Pulmonary artery endothelial cell (primary cell): ENCODE measurements at regions not wholly inside any gene's neighbourhood (a gene's known extent, or its start where the extent isn't known, plus 50 kb on each side); places are given as distances from the start of the nearest gene placed in this dataset.
"Not testable (repeated sequence)": the region's sequence is repeated elsewhere in the genome, so short reads cannot be mapped to it uniquely, and the experiment has no call there.

Source experiments
- DNase-seq: peaks from one replicate; pipeline ENCODE4 v3.0.0-alpha.2; 2011; ENCODE audit warnings: low read depth, low spot score

- no peak for DNase-seq
Observed at GRCh38 chr18:73007915-73008308, 140.1 kb upstream of the NETO1 start.

DNA sequence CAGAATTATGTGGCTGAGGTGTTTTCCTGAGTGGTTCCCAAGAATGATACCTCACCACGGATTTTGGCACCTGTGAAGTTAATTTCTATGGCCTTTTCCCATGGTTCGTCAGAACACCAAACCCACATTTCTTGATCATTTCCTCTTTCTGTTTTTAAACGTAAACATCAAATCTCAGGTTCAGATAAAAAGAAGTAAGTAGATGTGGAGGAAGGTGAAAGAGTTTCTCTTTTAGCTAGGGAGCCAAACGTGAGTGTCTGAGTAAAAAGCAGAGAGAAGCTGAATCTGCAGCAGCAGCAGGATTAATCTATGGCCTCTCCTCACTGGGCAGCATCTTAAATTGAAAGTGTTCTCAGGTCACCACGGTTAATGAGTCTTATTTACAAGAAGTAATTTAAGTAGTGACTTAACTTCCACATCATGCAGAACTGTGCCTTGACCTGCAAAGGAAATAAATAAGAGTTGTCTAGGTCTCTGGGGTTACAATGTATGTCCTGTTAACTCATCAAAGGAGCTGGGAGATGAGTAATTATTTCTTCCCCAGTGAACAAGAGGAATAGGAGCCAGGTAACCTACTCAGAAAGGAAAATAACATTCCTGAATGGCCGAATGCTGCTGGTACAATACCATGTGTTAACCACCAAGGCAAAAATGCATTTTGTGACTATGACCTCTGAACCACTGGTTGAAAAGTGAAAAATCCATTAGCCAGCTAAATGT, 139.6 kb upstream of the NETO1 start:
- no peak for DNase-seq

DNA sequence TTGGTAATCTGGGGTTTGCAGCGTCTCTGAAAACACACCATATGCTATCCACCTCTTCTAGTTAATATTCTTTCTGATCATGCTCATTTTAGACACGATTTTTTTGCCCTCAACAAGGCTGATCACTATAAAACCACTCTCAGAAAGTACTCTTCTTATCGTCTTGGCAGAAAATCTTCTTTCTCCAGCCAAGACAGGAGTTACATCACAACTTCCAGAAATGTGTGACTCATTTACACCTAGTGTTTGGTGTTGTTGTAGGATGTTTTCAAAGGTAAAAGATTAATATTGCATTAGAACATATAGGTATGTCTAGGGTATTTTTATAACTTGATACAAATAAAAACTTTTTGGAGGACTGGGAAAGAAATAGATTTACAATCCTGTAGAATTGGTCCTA, 138.5 kb upstream of the NETO1 start:
- no peak for DNase-seq

- DNase-seq = no peak
Observed at GRCh38 chr18:73004260-73004659, 136.5 kb upstream of the NETO1 start.

DNA sequence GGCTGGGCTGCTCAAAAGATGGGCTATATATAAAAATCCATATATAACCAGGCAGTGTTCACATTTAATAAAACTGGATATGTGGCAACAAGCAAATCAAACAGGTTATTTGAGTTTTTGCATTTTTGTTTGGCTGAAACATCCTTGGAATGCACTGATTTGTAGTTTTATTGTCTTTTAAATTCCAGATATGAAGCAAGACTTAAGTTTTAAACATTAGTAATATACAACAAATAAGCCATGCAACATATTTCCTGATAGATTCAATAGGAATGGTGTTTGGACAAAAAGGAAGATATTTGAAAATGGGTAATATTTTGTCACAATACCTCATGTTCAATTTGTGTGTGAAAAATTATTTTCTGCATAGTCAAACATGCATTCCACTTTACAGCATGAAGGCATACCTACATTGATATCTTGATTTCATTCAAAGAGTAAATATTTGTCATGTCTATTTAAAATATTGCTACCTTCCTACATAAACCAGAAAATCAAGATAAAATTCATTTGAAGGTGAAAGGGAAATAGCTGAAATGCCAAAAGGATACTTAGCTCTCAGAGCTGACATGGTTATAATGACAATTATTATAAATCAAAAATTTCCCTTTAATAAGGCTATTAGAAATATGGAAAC, 132.3 kb upstream of the NETO1 start:
- DNase-seq = no peak

DNA sequence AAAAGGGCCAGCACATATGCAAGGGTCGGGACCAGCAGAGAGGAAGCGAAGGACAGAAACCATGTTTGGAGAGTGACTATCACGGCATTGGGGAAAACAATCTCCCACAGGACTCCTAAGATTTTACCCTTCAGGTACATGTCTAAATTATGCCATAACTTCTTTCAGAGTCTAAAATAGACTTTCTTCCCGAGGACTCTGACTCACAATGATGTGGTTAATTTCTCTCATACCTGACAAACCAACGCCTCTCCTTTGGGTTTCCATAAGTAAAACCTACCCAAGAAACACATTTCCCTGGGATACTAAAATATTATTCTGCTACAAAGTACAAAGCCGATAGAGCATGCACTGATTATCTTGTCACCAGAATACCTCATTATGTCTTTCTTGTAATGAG, 127.8 kb upstream of the NETO1 start:
- no peak for DNase-seq

GRCh38 chr18:72993250-72993649, 125.5 kb upstream of the NETO1 start:
- no peak for DNase-seq

DNA sequence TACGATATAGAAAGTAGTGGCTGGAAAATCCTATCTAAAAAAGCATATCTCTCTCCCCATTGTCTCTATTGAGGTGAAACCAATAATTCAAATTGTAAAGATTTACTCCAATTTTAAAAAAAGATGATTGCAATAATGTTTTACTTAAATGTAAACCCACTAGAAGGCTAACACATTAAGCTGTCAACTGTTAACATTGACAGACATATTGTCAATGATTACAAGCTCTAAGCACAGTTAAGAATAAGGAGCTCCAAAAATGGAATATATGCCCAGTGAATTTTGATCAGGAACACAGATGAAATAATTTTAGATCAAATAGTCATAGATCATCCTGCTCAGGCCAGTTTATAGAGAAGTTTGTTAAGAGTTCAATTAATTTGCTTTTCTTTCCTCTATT, 123.6 kb upstream of the NETO1 start:
- DNase-seq = no peak

DNA sequence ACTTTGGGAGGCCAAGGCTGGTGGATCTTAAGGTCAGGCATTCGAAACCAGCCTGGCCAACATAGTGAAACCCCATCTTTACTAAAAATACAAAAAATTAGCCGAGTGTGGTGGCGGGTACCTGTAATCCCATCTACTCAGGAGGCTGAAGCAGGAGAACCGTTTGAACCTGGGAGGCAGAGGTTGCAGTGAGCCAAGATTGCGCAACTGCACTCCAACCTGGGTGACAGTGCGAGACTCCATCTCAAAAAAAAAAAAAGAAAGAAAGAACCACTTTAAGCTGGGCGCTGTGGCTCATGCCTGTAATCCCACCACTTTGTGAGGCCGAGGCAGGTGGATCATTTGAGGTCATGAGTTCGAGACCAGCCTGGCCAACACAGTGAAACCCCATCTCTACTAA, 119.8 kb upstream of the NETO1 start:
- DNase-seq = not testable (repeated sequence)

- DNase-seq = no peak
Observed at GRCh38 chr18:72986103-72986502, 118.3 kb upstream of the NETO1 start.

- DNase-seq = no peak
Observed at GRCh38 chr18:72985686-72986085, 117.9 kb upstream of the NETO1 start.

DNA sequence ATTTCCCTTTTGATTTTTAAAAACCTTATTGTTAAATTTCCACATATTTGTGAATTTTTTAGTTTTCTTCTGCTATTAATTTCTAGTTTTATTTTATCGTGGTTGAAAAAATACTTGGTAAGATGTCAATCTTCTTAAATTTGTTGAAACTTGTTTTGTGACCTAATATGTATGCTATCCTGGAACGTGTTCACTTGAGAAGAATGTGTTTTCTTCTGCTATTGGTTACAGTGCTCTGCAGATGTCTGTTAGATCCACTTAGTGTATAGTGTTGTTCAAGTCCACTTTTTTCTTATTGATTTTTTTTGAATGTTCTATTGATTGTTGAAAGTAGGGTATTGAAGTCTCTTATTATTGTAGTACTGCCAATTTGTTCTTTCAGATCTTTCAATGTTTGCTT, 116.5 kb upstream of the NETO1 start:
- DNase-seq = no peak

- no peak for DNase-seq
Observed at GRCh38 chr18:72973841-72974240, 106.1 kb upstream of the NETO1 start.

- DNase-seq = no peak
Observed at GRCh38 chr18:72965616-72966015, 97.8 kb upstream of the NETO1 start.

DNA sequence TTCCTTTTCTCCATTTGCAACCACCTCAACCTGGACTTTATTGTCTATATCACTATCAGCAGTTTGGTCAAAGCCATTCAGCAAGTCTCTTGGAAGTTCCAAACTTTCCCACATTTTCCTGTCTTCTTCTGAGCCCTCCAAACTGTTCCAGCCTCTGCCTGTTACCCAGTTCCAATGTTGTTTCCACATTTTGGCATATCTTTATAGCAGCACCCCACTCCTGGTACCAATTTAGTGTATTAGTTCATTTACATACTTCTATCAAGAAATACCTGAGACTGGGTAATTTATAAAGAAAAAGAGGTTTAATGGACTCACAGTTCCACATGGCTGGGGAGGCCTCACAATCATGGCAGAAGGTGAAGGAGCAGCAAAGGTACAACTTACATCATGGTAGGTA, 90.4 kb upstream of the NETO1 start:
- DNase-seq = not testable (repeated sequence)

- DNase-seq = no peak
Observed at GRCh38 chr18:72948439-72948838, 80.7 kb upstream of the NETO1 start.

GRCh38 chr18:72942766-72943165, 75.0 kb upstream of the NETO1 start:
- no peak for DNase-seq

DNA sequence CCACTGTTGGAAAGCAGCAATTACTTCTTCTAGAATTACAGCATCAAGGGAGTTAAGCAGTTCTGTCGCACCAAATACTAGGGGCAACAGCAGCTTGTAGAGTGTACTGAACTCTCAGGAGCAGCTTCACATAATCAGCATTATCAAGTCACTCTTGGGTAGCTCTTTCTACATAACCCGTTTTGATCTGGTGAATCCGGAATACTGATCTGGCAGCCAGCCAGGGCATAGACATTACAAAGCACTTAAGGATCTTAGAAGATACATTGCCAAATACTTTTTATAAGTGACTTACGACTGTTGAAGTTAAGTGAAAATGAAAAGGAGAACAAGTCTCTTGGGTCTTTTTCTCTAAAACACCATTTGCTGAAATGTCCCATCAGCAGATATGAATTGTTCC, 73.2 kb upstream of the NETO1 start:
- no peak for DNase-seq

DNA sequence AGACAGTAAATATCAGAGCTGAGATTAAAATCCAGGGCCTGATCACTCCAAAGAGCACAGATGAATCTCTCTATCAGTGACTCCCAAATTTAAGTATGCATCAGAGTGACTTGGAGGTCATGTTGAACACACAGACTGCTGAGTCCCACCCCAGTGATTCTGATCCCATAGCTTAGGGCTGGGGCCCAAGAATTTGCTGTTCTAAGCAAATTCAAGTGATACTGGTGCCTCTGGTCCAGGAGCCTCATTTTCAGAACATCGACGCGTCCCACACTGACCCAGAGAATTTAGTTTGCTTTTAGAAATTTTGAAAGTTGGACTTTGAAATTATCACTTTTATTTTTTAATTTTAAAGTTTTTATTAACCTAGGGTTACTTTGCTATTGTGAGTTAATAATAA, 72.7 kb upstream of the NETO1 start:
- DNase-seq = no peak

DNA sequence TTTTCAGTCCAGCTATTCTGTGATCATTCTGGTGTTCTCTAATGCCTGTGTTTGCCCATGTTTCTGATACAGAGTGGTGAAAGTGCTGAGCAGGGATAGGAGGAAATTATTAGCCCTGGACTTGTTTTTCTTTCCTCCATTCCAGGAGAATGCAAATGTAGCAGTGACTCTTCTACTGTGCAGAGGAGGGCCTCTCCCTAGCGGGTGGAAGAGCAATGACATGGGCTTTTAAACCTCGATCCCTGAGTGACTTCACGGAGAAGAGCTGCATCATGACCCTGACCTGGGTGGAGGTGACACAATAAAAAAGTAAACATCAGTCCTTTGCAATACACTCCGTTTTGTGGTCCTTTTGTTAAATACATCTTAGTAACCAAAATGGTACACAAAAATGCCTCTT, 68.0 kb upstream of the NETO1 start:
- DNase-seq = no peak

DNA sequence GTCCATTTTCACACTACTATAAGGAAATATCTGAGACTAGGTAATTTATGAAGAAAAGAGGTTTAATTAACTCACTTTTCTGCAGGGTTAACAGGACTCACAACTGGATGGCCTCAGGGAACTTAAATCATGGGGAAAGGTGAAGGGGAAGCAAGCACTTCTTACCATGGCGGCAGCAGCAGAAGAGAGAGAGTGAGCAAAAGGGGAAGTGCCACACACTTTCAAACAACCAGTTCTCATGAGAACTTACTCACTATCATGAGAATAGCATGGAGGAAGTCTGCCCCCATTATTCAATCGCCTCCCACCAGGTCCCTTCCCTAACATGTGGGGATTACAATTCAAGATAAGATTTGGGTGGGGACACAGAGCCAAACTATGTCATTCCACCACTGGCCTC, 55.1 kb upstream of the NETO1 start:
- no peak for DNase-seq
